Esophagus muscularis mucosa (tissue), 4 donors: ENCODE measurements at regions not wholly inside any gene's neighbourhood (a gene's known extent, or its start where the extent isn't known, plus 50 kb on each side); places are given as distances from the start of the nearest gene placed in this dataset.
"Not testable (repeated sequence)": the region's sequence is repeated elsewhere in the genome, so short reads cannot be mapped to it uniquely, and the experiment has no call there.

Experiments
- DNase-seq: peaks from one replicate; pipeline ENCODE4 v3.0.0-alpha.2; 2017; ENCODE audit errors: extremely low spot score
- H3K27ac ChIP-seq, 4 donors: fragments of 200-600 bp; sonication (generic); replicated peaks in 1 of 4; 1 replicate in 3 of 4; 2 replicates in 1 of 4; pipeline ENCODE4 v1.5.1; 2016 to 2019; ENCODE audit warnings: mild to moderate bottlenecking in 1 of 4
- H3K27me3 ChIP-seq, 4 donors: fragments of 200-600 bp; sonication (generic); one replicate each; pipeline versions ENCODE4 v1.5.1 to v1.6.0; 2016 to 2019
- H3K36me3 ChIP-seq, 4 donors: fragments of 200-600 bp; sonication (generic); one replicate each; pipeline ENCODE4 v1.5.1; 2016 to 2019
- H3K4me1 ChIP-seq, 4 donors: fragments of 200-600 bp; sonication (generic); one replicate each; pipeline ENCODE4 v1.5.1; 2016 to 2019
- H3K4me3 ChIP-seq, 4 donors: fragments of 200-600 bp; sonication (generic); 1 replicate in 2 of 4; 2 replicates in 2 of 4; pipeline ENCODE4 v1.5.1; 2016 to 2019; ENCODE audit warnings: mild to moderate bottlenecking in 4 of 4, moderate library complexity in 1 of 4
- H3K9me3 ChIP-seq, 4 donors: fragments of 200-600 bp; sonication (generic); 1 replicate in 3 of 4; 2 replicates in 1 of 4; pipeline ENCODE4 v1.5.1; 2016 to 2019
- CTCF ChIP-seq, 3 experiments: fragments of 200-600 bp in 2 of 3; fragments of 450-650 bp in 1 of 3; sonication (generic) in 2 of 3; IDR thresholded peaks; one replicate each; pipeline ENCODE4 v1.5.1; 2017 to 2019; ENCODE audit warnings: antibody characterized with exemption in 3 of 3, mild to moderate bottlenecking in 2 of 3, moderate library complexity in 1 of 3
- EP300 ChIP-seq: sonication (generic); formaldehyde crosslinking; IDR thresholded peaks from one replicate; pipeline ENCODE4 v1.6.1; 2017; ENCODE audit warnings: antibody characterized with exemption
- POLR2A ChIP-seq: fragments of 450-650 bp; IDR thresholded peaks from one replicate; pipeline ENCODE4 v1.6.1; 2017; ENCODE audit warnings: antibody characterized with exemption, moderate library complexity, mild to moderate bottlenecking, low read depth
- POLR2AphosphoS5 ChIP-seq, 2 donors: sonication (generic); formaldehyde crosslinking; IDR thresholded peaks; one replicate each; pipeline ENCODE4 v1.6.1; 2017; ENCODE audit warnings: antibody characterized with exemption in 2 of 2
- WGBS: methylation state at CpG from one replicate; pipeline ENCODE4 v1.1.5; 2018; 5-methylcytosine and 5-hydroxymethylcytosine counted together
- intact Hi-C: fragments of 100-400 bp; cut with DNase I; formaldehyde crosslinking; loops from one replicate; pipeline ENCODE4 v1.15.1; 2023

GRCh38 chr4:52507774-52508173 lies 151.3 kb downstream of the USP46 start:
- no peak overlapping the region for H3K4me3 ChIP-seq
- TF ChIP-seq CTCF (IDR thresholded peaks at IDR 0.05): no peak
- no peak for TF ChIP-seq POLR2A
- no peak for TF ChIP-seq EP300
- TF ChIP-seq POLR2AphosphoS5 (IDR thresholded peaks at IDR 0.05): no peak
- no peak for DNase-seq
- H3K4me1 ChIP-seq: peaks cover 5 to 20% (median 9%) of the 10 kb centered on the region in 4 donors
- H3K27ac ChIP-seq: no peak overlapping the region
- 65% methylated on average over 1 of the region's 1 CpG for WGBS
- no peaks in the 10 kb centered on the region for H3K36me3 ChIP-seq
- no peaks in the 10 kb centered on the region for H3K9me3 ChIP-seq
- intact Hi-C loops: no loop called here
- H3K27me3 ChIP-seq: no peaks in the 10 kb centered on the region

- intact Hi-C loops: no loop called here
- WGBS: 36% methylated on average over 3 of the region's 3 CpGs
- H3K4me1 ChIP-seq: peaks cover 5 to 20% (median 9%) of the 10 kb centered on the region in 4 donors
- H3K36me3 ChIP-seq: no peaks in the 10 kb centered on the region
- H3K9me3 ChIP-seq: no peaks in the 10 kb centered on the region
- no peak overlapping the region for H3K4me3 ChIP-seq
- no peak overlapping the region for H3K27ac ChIP-seq
- TF ChIP-seq POLR2AphosphoS5 (IDR thresholded peaks at IDR 0.05) (no peak), EP300 (no peak), CTCF (IDR thresholded peaks at IDR 0.05) (no peak), POLR2A (no peak)
- no peaks in the 10 kb centered on the region for H3K27me3 ChIP-seq
- DNase-seq: no peak
These were observed 148.0 kb downstream of the USP46 start for GRCh38 chr4:52510939-52511565.

GRCh38 chr4:52511825-52512224 lies 147.3 kb downstream of the USP46 start:
- peaks cover 5 to 20% (median 9%) of the 10 kb centered on the region in 4 donors for H3K4me1 ChIP-seq
- no peaks in the 10 kb centered on the region for H3K9me3 ChIP-seq
- no peak overlapping the region for H3K27ac ChIP-seq
- WGBS: 73% methylated on average over 2 of the region's 2 CpGs
- H3K36me3 ChIP-seq: no peaks in the 10 kb centered on the region
- TF ChIP-seq POLR2A (no peak), CTCF (IDR thresholded peaks at IDR 0.05) (no peak), EP300 (no peak), POLR2AphosphoS5 (IDR thresholded peaks at IDR 0.05) (no peak)
- no peak overlapping the region for H3K4me3 ChIP-seq
- no peak for DNase-seq
- H3K27me3 ChIP-seq: no peaks in the 10 kb centered on the region
- intact Hi-C loops: no loop called here

- Histone ChIP-seq H3K27ac (no peak overlapping the region), H3K36me3 (no peaks in the 10 kb centered on the region), H3K9me3 (no peaks in the 10 kb centered on the region), H3K4me1 (peaks cover 5 to 20% (median 9%) of the 10 kb centered on the region in 4 donors), H3K27me3 (no peaks in the 10 kb centered on the region), H3K4me3 (no peak overlapping the region)
- TF ChIP-seq CTCF (IDR thresholded peaks at IDR 0.05): no peak
- TF ChIP-seq EP300: no peak
- TF ChIP-seq POLR2AphosphoS5 (IDR thresholded peaks at IDR 0.05): no peak
- no peak for TF ChIP-seq POLR2A
- DNase-seq: no peak
- 25% methylated on average over 2 of the region's 2 CpGs for WGBS
- intact Hi-C loops: no loop called here
These were observed 146.8 kb downstream of the USP46 start for GRCh38 chr4:52512291-52512690.

- DNase-seq: peak; percentile 50
- H3K9me3 ChIP-seq, H3K36me3 ChIP-seq, intact Hi-C loops, H3K4me3 ChIP-seq, H3K4me1 ChIP-seq, H3K27ac ChIP-seq, H3K27me3 ChIP-seq: not testable (repeated sequence)
- WGBS: 70% methylated on average over 6 of the region's 6 CpGs
These were observed 137.0 kb downstream of the USP46 start for GRCh38 chr4:52522093-52522492.
